Neuronal stem cell (in vitro differentiated cells): ENCODE measurements at regions not wholly inside any gene's neighbourhood (a gene's known extent, or its start where the extent isn't known, plus 50 kb on each side); places are given as distances from the start of the nearest gene placed in this dataset.
A peak's percentile ranks its signal among the peaks of the same experiment; 100 is the strongest.

ENCODE experiments used
- DNase-seq: peaks from one replicate; pipeline ENCODE4 v3.0.0-alpha.2; 2013; ENCODE audit warnings: low spot score
- H2AFZ ChIP-seq: one replicate; pipeline ENCODE4 v1.6.1; 2013; ENCODE audit warnings: mild to moderate bottlenecking, low read length, inconsistent platforms
- H2AK5ac ChIP-seq: 2 replicates; pipeline ENCODE4 v1.6.1; 2013; ENCODE audit warnings: low read depth, mild to moderate bottlenecking, inconsistent platforms, low read length, moderate library complexity, mixed read lengths
- H2BK120ac ChIP-seq: 2 replicates; pipeline ENCODE4 v1.6.1; 2013; ENCODE audit warnings: low read depth, mild to moderate bottlenecking, inconsistent platforms, low read length, moderate library complexity, mixed read lengths
- H2BK12ac ChIP-seq: one replicate; pipeline ENCODE4 v1.6.1; 2013; ENCODE audit warnings: low read length, inconsistent platforms
- H2BK15ac ChIP-seq: 2 replicates; pipeline ENCODE4 v1.6.1; 2013; ENCODE audit warnings: mild to moderate bottlenecking, low read length, inconsistent platforms, mixed read lengths
- H2BK5ac ChIP-seq: one replicate; pipeline ENCODE4 v1.6.1; 2013; ENCODE audit warnings: inconsistent platforms, mild to moderate bottlenecking, low read length, moderate library complexity
- H3K14ac ChIP-seq: one replicate; pipeline ENCODE4 v1.6.1; 2013; ENCODE audit warnings: low read length, inconsistent platforms
- H3K18ac ChIP-seq: 2 replicates; pipeline ENCODE4 v1.6.1; 2013; ENCODE audit warnings: low read length, inconsistent platforms
- H3K23ac ChIP-seq: 2 replicates; pipeline ENCODE4 v1.6.1; 2013; ENCODE audit warnings: low read depth, mild to moderate bottlenecking, mixed read lengths, low read length, inconsistent platforms; ENCODE audit not compliant: poor library complexity
- H3K27ac ChIP-seq: replicated peaks from 3 replicates; pipeline ENCODE4 v1.5.1; 2013; ENCODE audit warnings: low read length, inconsistent platforms
- H3K27me3 ChIP-seq, 3 experiments: 2 replicates each; pipeline ENCODE4 v1.6.1; 2013; ENCODE audit warnings: low read length in 3 of 3, mild to moderate bottlenecking in 2 of 3, inconsistent platforms in 1 of 3, low read depth in 1 of 3, mixed read lengths in 1 of 3, moderate library complexity in 1 of 3; ENCODE audit not compliant: control insufficient read depth in 3 of 3, insufficient read depth in 3 of 3
- H3K36me3 ChIP-seq, 2 donors: replicated peaks in 1 of 2; 2 replicates each; pipeline ENCODE4 v1.6.1; 2013; ENCODE audit warnings: low read length in 2 of 2; ENCODE audit not compliant: control insufficient read depth in 2 of 2, insufficient read depth in 2 of 2
- H3K4ac ChIP-seq: 2 replicates; pipeline ENCODE4 v1.6.1; 2013; ENCODE audit warnings: inconsistent platforms, mild to moderate bottlenecking, low read length, moderate library complexity
- H3K4me1 ChIP-seq, 2 donors: 1 replicate in 1 of 2; 2 replicates in 1 of 2; pipeline ENCODE4 v1.6.1; 2013; ENCODE audit warnings: low read length in 2 of 2, low read depth in 1 of 2; ENCODE audit not compliant: control insufficient read depth in 2 of 2, insufficient read depth in 1 of 2
- H3K4me2 ChIP-seq: one replicate; pipeline ENCODE4 v1.6.1; 2013; ENCODE audit warnings: mild to moderate bottlenecking, low read length, inconsistent platforms; ENCODE audit not compliant: insufficient read depth, poor library complexity, severe bottlenecking
- H3K4me3 ChIP-seq, 2 donors: 2 replicates each; pipeline ENCODE4 v1.5.1; 2013; ENCODE audit warnings: low read length in 2 of 2, mild to moderate bottlenecking in 2 of 2, inconsistent platforms in 1 of 2, moderate library complexity in 1 of 2
- H3K79me1 ChIP-seq: one replicate; pipeline ENCODE4 v1.6.1; 2013; ENCODE audit warnings: low read depth, mild to moderate bottlenecking, inconsistent platforms, low read length, moderate library complexity
- H3K9ac ChIP-seq: one replicate; pipeline ENCODE4 v1.6.1; 2013; ENCODE audit warnings: mild to moderate bottlenecking, low read depth, low read length, inconsistent platforms; ENCODE audit not compliant: poor library complexity
- H3K9me3 ChIP-seq, 2 donors: replicated peaks in 1 of 2; 2 replicates each; pipeline versions ENCODE3 to v1.6.1; 2013; ENCODE audit warnings: low read length in 2 of 2, mild to moderate bottlenecking in 2 of 2, inconsistent platforms in 1 of 2, low read depth in 1 of 2, mixed read lengths in 1 of 2, moderate library complexity in 1 of 2; ENCODE audit not compliant: control insufficient read depth in 2 of 2, insufficient read depth in 1 of 2
- H4K8ac ChIP-seq: one replicate; pipeline ENCODE4 v1.6.1; 2013; ENCODE audit warnings: low read depth, mild to moderate bottlenecking, inconsistent platforms, low read length, moderate library complexity
- H4K91ac ChIP-seq: one replicate; pipeline ENCODE4 v1.6.1; 2013; ENCODE audit warnings: low read length, low read depth, mild to moderate bottlenecking, inconsistent platforms; ENCODE audit not compliant: poor library complexity
- WGBS, 2 donors: extraction: QIAGEN DNeasy Blood & Tissue Kit; methylation state at CpG; one replicate each; pipeline ENCODE4 v1.1.7; 2013; ENCODE audit warnings: missing lambda C conversion rate in 2 of 2, mixed read lengths in 1 of 2; ENCODE audit not compliant: insufficient read length in 2 of 2, insufficient replicate concordance in 1 of 2; ENCODE audit errors: extremely low coverage in 2 of 2; 5-methylcytosine and 5-hydroxymethylcytosine counted together

DNA sequence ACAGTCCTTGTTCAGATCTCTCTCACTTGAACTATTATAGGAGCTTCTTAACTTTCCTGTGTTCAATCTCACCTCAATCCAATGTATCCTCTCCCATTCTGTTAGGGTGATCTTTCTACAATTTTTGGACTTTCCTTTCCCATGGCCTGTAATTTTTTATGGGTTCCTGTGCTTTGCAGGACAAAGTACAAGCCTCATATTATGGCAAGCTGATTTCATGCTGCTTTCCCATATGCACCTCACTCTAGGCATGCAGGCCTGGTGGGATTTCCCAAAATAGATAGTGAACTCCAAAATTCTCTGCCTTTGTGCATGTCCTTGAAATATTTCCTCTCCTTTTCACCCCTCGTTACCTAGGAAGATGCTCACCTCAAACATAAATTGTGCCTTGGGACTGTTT is 499.4 kb downstream of the NAV3 start:
- Histone ChIP-seq H2BK15ac (no peak overlapping the region), H3K4ac (no peak overlapping the region), H3K18ac (no peak overlapping the region), H3K14ac (no peak overlapping the region), H2AK5ac (no peak overlapping the region), H2AFZ (peak overlapping the region; percentile 75), H4K91ac (no peak overlapping the region), H3K36me3 (no peaks in the 10 kb centered on the region), H2BK5ac (no peak overlapping the region), H3K9ac (no peak overlapping the region), H3K9me3 (no peaks in the 10 kb centered on the region), H2BK120ac (no peak overlapping the region), H3K23ac (no peak overlapping the region), H3K27ac (no peak overlapping the region), H3K4me2 (no peak overlapping the region), H2BK12ac (no peak overlapping the region), H4K8ac (no peak overlapping the region), H3K27me3 (no peaks in the 10 kb centered on the region), H3K4me3 (no peak overlapping the region), H3K4me1 (peaks cover 3 to 17% of the 10 kb centered on the region in 2 donors), H3K79me1 (no peaks in the 10 kb centered on the region)
- DNase-seq, result no peak
- no CpG with 5 or more reads among the region's 1 CpG for WGBS, 2 donors

GRCh38 chr12:78331181-78331580 is 500.5 kb downstream of the NAV3 start:
- no peak overlapping the region for H4K8ac ChIP-seq
- H3K14ac ChIP-seq, result no peak overlapping the region
- no CpG with 5 or more reads among the region's 2 CpGs for WGBS, 2 donors
- H3K4me1 ChIP-seq, result peaks cover 3 to 17% of the 10 kb centered on the region in 2 donors
- no peaks in the 10 kb centered on the region for H3K79me1 ChIP-seq
- no peak overlapping the region for H3K4me2 ChIP-seq
- H2BK15ac ChIP-seq, result no peak overlapping the region
- no peak overlapping the region for H2AFZ ChIP-seq
- no peak overlapping the region for H3K9ac ChIP-seq
- no peak overlapping the region for H3K18ac ChIP-seq
- no peaks in the 10 kb centered on the region for H3K9me3 ChIP-seq
- H2BK120ac ChIP-seq, result no peak overlapping the region
- no peak overlapping the region for H2BK12ac ChIP-seq
- H3K27me3 ChIP-seq, result no peaks in the 10 kb centered on the region
- no peak overlapping the region for H3K4me3 ChIP-seq
- no peak overlapping the region for H2AK5ac ChIP-seq
- H3K27ac ChIP-seq, result no peak overlapping the region
- H2BK5ac ChIP-seq, result no peak overlapping the region
- H3K4ac ChIP-seq, result no peak overlapping the region
- H4K91ac ChIP-seq, result no peak overlapping the region
- H3K36me3 ChIP-seq, result no peaks in the 10 kb centered on the region
- DNase-seq, result no peak
- H3K23ac ChIP-seq, result no peak overlapping the region

DNA sequence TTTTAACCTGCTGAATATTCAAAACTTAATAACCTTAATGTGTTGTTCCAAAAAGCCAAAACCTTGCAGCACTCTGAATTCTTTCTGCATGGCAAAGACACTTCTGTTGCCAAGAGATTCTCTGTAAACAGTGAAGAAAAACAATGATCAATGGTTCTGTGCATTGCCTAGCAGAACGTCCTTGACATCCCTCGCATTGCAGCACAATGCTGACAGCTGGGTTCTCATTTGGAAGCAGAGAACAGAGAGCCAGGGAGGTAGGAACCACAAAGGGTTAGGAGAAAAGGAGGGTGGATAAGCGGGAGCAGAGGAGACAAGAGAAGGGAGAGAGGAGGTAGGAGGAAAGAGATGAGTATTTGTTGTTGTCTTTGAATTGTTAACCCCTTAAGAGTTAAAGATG is 501.1 kb downstream of the NAV3 start:
- H3K4me1 ChIP-seq, result peaks cover 3 to 17% of the 10 kb centered on the region in 2 donors
- no peaks in the 10 kb centered on the region for H3K9me3 ChIP-seq
- no peaks in the 10 kb centered on the region for H3K79me1 ChIP-seq
- no peaks in the 10 kb centered on the region for H3K27me3 ChIP-seq
- peak; percentile 9 for DNase-seq
- no peak overlapping the region for H3K14ac ChIP-seq
- no peaks in the 10 kb centered on the region for H3K36me3 ChIP-seq
- H4K8ac ChIP-seq, result no peak overlapping the region
- H2BK15ac ChIP-seq, result no peak overlapping the region
- no peak overlapping the region for H4K91ac ChIP-seq
- H3K9ac ChIP-seq, result no peak overlapping the region
- no peak overlapping the region for H3K18ac ChIP-seq
- no peak overlapping the region for H3K4me2 ChIP-seq
- no CpG with 5 or more reads among the region's 3 CpGs for WGBS, 2 donors
- H3K27ac ChIP-seq, result no peak overlapping the region
- peak overlapping the region; percentile 49 for H2AFZ ChIP-seq
- no peak overlapping the region for H2BK12ac ChIP-seq
- H2AK5ac ChIP-seq, result no peak overlapping the region
- no peak overlapping the region for H3K4ac ChIP-seq
- H3K23ac ChIP-seq, result no peak overlapping the region
- H2BK120ac ChIP-seq, result no peak overlapping the region
- H2BK5ac ChIP-seq, result no peak overlapping the region
- H3K4me3 ChIP-seq, result no peak overlapping the region

DNA sequence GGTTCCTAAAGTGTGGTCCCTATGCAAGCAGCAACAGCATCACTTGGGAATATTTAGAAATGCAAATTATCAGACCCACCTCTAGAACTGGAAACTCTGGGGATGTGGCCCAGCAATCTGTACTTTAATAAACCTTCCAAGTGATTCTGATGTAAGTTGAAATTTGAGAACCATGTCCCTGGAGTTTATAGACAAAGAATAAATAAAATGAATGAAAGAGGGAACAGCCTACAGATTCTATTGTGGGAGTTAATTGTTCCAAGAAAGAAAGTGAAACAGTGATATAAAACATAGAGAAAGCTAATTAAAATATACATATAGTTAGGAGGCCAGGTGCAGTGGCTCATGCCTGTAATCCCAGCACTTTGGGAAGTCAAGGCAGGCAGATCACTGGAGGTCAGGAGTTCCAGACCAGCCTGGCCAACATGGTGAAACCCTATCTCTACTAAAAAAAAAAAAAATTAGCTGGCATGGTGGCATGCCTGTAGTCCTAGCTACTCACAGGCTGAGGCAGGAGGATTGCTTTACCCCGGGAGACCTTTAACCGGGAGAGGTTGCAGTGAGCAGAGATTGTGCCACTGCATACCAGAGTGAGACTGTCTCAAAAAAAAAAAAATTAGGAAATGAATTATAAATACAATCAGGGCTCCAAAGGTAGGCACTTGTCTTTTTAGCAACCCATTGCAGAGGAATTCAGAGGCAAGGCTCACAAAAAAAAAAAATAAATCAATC is 507.5 kb downstream of the NAV3 start:
- WGBS, 2 donors, result no CpG with 5 or more reads among the region's 2 CpGs

More for the DNA sequence above, 507.5 kb downstream of the NAV3 start:
- DNase-seq, result no peak
- H2AFZ ChIP-seq, result no peak overlapping the region
- H2BK5ac ChIP-seq, result no peak overlapping the region
- H2BK15ac ChIP-seq, result no peak overlapping the region
- no peaks in the 10 kb centered on the region for H3K79me1 ChIP-seq
- no peak overlapping the region for H2BK120ac ChIP-seq
- H3K36me3 ChIP-seq, result no peaks in the 10 kb centered on the region
- H4K91ac ChIP-seq, result no peak overlapping the region
- no peak overlapping the region for H3K9ac ChIP-seq
- H4K8ac ChIP-seq, result no peak overlapping the region
- no peak overlapping the region for H3K27ac ChIP-seq
- no peak overlapping the region for H3K23ac ChIP-seq
- H3K4ac ChIP-seq, result no peak overlapping the region
- no peaks in the 10 kb centered on the region for H3K9me3 ChIP-seq
- H3K14ac ChIP-seq, result no peak overlapping the region
- no peak overlapping the region for H3K4me2 ChIP-seq
- no peak overlapping the region for H3K18ac ChIP-seq
- H2AK5ac ChIP-seq, result no peak overlapping the region
- no peaks in the 10 kb centered on the region for H3K4me1 ChIP-seq
- no peak overlapping the region for H3K4me3 ChIP-seq
- H3K27me3 ChIP-seq, result no peaks in the 10 kb centered on the region
- no peak overlapping the region for H2BK12ac ChIP-seq
